HG03175 (cell line): ENCODE measurements at regions not wholly inside any gene's neighbourhood (a gene's known extent, or its start where the extent isn't known, plus 50 kb on each side); places are given as distances from the start of the nearest gene placed in this dataset.
"Not testable (repeated sequence)": the region's sequence is repeated elsewhere in the genome, so short reads cannot be mapped to it uniquely, and the experiment has no call there.

ENCODE experiments used
- ATAC-seq: cut with Tn5 transposase; IDR thresholded peaks from one replicate; pipeline ENCODE4 v1.9.1; 2021; ENCODE audit warnings: mild to moderate bottlenecking, moderate library complexity; ENCODE audit not compliant: unreplicated experiment

DNA sequence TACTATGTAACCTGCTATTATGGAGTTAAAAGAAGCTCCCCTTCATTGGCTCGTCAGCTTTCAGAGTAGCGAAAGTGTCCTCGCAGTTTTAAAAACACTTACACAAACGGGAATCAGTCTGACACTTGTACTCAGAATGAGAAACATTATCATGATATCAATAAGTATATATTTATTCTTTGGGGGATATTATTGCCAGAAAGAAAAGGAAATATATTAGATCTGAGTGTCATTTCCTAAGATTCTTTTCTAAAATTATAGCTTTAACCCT is 584.5 kb downstream of the ZEB2 start:
- no peak for ATAC-seq

DNA sequence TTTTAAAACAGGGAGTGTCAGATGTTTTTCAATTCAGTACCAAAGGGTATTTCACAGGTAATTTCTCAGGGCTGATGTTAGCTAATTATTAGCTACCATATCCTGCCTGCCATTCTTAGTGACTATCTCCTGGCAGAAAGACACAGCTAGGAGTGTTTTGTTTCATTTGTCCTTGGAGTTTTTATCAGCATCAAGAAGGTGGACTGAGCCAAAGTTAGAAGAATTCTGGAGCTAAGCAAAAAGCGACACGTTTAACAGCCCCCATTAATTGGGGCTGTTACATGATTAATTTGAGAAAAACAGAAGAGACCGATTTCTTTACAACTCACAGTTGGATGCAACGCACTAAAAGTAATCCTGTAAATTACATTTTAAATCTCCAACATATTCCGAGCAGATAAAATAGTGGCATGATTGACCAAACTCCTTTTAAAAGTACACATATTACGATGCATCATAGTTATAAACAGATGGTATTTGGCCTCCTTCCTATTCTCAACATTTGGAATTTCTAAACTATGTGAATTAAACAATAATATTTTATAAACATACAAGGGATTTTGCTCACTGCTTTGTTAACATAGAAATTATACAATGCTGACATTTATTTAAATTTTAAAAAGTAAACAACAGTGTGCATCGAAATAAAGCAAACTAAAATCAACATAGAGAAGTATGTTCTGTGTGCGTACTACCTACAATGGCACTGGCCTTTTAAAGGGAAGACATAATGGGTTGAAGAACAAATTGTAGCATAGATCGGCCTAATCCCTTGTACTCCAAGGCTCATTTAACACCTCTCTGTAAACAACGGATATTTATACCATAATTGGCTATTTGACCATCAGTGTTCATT is 585.1 kb downstream of the ZEB2 start:
- peak; percentile 32 for ATAC-seq

DNA sequence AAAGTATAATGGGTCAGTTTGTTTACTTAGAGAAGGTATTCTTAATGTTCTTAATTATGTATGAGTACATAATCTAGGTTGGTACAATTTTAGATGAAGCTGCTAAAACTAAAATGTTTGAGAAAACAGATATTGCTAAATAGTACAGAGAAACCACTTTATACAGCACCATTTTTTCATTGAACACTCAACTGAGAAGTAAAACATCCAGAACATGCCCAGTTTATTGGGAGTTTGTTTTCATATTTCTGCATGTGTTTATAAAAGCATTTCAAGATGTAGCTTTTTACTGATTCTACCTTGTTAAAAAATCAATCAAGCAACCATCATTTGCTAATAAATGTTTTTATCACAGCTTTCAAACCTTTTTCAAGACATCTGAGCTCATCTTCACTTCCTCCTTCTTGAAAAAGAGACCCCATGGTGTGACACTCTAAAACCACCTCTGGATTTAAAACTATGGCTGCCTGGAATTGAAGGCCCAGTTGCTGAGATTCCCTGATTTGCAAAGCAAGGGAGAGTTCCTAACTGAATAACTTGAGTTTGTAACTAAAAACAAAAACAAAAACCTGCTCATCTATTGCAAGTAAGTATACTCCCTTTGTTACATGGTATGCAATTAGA is 585.9 kb downstream of the ZEB2 start:
- ATAC-seq, result no peak

DNA sequence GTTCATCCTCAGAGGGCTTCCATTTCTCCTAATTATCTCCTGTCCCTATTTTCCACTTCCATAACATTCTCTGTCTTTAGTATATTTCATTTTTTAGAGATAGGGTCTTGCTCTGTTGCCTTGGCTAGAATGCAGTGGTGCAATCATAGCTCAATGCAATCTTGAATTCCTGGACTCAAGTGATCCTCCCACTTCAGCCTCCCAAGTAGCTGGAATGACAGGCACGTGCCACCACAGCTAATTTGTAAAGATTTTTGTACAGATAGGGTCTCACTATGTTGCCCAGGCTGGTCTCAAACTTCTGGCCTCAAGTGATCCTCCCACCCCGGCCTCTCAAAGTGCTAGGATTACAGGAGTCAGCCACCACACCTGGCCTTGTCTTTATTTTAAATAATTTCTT is 589.0 kb downstream of the ZEB2 start:
- no peak for ATAC-seq

DNA sequence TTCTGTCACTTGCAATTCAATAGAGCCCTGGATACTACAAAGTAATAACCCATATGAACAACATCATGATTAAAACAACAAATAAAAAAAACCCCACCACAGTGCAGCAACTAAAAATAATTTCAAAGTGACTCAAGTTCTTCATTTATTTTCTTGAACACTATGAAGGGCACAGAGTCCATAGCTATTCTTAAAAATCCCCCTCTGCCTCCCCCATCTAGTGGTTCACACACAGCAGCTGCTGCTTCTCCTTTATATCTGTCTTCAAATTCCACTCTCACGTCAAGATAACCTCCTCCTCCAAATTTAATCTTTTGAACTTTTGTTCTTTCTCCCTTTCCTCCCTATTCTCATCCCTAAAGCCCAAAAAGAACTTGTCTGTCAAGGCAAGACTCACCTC is 591.3 kb downstream of the ZEB2 start:
- no peak for ATAC-seq

DNA sequence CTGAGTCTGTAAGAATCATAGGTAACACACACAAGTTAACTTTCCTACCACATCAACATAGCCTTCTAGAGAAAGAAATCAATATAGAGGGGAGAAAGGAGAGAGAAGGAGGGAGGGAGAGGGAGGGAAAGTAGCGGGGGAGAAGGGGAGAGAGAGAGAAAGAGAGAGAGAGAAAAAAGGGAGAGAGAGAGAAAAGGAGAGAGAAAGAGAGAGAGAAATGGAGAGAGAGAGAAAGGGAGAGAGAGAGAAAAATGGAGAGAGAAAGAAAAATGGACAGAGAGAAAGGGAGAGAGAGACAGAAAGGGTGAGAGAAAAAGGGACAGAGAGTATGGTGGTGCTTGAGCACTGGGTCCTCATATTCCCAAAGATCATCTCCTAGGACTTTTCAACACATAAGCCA is 591.7 kb downstream of the ZEB2 start:
- ATAC-seq, result no peak

DNA sequence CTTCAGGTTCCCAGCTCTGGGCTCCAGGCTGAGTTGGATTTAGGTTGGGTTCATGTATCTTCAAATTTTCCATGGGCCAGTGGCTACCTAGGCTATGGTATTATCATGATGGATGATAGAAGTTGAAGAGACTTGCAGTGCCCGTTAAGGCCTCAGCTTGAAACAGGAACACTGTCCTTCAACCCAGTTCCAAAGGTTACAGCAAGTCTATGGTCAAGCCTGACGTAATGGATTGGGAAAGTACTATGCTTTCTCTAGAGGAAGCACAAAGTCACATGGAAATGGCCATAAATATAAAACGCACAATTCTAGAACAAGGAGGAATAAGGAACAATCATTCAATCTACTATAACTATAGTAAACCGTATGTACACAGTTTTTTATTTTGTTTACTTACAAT is 593.2 kb downstream of the ZEB2 start:
- ATAC-seq, result no peak

DNA sequence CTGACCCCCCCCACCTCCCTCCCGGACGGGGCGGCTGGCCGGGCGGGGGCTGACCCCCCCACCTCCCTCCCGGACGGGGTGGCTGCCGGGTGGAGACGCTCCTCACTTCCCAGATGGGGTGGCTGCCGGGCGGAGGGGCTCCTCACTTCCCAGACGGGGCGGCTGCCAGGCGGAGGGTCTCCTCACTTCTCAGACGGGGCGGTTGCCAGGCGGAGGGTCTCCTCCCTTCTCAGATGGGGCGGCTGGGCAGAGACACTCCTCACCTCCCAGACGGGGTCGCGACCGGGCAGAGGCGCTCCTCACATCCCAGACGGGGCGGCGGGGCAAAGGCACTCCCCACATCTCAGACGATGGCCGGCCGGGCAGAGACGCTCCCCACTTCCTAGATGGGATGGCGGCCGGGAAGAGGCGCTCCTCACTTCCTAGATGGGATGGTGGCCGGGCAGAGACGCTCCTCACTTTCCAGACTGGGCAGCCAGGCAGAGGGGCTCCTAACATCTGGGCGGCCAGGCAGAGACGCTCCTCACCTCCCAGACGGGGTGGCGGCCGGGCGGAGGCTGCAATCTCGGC is 597.6 kb downstream of the ZEB2 start:
- not testable (repeated sequence) for ATAC-seq

DNA sequence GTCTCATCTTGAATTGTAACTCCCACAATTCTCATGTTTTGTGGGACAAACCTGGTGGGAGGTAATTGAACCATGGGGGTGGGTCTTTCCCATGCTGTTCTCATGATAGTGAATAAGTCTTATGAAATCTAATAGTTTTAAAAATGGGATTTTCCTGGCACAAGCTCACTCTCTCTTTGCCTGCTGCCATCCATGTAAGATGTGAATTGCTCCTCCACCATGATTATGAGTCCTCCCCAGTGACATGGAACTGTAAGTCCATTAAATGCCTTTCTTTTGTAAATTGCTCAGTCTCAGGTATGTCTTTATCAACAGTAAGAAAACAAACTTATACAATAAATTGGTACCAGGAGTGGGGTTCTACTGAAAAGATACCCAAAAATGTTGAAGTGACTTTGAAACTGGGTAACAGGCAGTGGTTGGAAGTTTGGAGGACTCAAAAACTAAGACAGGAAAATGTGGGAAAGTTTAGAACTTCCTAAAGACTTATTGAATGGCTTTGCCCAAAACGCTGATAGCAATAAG is 601.4 kb downstream of the ZEB2 start:
- no peak for ATAC-seq

DNA sequence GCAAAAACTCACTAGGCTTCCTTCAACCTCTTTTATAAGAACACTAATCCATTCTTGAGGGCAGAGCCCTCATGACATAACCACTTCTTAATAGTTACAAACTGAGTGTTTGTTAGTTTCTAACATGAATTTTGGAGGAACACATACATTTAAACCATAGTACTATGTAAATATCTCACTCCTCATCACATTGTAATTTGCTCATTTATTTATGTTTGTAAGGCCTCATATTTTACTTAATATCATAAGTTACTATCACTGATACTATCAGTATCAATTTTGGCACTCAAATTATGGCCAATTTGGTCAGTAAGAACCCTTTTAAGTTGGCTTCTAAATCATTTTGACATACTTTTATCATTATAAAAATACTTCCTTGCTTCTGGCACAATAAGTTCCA is 603.1 kb downstream of the ZEB2 start:
- ATAC-seq, result no peak

DNA sequence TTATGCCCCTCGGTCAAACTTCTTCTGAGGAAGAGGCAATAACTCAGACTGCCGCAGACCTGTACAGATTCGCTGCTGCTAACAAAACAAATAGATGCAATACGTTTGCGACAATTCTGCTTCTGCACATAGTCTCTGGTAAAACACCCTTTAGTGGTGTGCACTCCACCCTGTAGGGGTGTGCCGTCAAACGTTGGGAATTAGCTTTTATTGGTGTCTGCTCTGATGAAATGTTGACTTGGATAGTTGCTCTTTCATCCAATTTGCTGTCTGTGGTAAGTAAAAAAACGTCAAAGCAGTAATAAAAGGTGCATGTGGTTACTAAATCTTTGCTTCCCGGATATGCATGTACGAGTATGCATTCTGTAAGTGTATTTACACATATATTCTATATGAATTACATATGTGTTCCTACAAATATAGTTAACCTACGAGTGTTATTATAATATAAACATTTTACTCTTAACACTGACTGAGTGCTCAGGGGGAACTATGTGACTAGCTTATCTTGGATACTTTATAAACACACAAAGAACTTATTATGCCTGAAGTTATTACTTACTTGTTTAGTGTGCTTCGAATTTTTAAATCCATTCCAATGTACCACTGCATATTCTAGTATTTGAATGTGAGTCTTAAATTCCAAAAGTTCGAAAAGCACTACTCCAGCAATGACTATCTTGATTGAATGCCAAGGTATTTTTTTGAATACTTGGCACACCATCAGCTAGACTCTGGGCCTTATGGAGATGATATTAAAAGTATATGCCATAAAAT is 610.2 kb downstream of the ZEB2 start:
- no peak for ATAC-seq

DNA sequence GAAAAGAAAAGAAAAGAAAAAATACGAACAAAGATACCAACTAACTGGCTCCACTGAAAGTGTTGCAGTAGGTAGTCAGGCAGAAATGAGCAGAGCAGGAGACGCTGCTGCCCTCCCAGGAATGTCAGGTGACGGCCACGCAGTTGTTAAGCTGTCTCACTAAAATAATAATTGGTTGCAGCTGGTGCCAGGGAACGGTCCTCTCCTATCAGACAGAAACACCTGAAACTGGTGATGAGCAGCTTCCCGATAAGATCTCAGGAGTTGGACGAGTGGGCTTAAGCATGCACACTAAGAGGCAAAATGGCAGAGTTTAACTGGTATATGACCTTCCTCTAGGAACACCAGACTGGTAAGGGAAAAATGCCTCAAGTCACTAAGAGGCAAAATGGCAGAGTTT is 611.1 kb downstream of the ZEB2 start:
- no peak for ATAC-seq

DNA sequence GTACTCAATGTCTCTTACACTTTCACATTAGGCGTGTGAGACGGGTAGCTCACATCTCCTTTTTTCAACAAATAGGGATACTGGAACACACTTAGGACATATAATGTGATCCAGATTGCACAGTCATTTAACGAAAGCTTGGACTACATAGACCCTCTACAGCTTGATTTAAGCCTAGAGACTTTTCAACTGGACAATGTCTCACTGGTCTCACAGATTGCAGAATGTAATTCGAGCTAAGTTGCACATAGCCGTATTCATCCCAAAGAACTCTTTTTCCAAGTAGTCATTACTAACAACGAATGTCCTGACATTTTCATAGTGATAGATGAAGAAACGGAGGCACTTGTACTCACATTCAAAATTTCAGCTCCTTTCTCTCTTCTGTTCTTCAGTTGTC is 612.1 kb downstream of the ZEB2 start:
- no peak for ATAC-seq

DNA sequence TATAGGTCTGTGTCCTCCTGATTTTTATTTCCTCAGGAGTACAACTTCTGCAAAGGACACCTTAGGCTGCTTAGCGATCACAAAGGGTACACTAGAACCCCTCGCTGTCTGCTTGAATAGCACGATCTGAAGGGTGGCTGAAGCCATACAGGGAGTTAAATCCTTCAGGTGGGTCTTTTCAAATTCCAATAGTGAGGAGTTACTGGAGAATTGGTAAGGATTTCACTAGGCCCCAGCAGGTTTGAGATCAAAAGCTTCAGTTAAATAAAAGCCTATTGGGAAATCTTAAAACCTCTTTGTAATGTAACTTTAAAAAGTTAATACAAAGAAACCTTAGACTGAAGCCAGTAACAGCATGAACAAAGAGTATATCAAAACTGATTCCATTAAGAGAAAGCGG is 613.1 kb downstream of the ZEB2 start:
- no peak for ATAC-seq

DNA sequence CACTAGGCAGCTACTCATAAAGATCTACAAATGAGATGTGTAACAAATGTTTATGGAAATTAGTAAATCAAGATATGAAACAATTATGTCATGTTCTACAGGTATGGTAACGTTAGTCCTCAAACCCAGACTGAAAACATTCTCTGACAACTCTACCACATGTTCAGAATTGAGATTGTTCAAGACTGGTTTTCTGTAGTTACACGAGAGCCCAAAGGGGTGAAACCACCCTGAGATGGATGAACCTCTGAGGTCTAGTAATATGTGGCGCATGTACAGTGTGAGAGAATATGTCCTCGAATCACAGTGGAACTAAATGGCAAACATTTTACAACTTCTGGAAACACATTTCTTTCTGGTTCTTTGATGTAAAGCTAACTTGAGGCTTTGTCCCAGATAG is 614.3 kb downstream of the ZEB2 start:
- ATAC-seq, result no peak

DNA sequence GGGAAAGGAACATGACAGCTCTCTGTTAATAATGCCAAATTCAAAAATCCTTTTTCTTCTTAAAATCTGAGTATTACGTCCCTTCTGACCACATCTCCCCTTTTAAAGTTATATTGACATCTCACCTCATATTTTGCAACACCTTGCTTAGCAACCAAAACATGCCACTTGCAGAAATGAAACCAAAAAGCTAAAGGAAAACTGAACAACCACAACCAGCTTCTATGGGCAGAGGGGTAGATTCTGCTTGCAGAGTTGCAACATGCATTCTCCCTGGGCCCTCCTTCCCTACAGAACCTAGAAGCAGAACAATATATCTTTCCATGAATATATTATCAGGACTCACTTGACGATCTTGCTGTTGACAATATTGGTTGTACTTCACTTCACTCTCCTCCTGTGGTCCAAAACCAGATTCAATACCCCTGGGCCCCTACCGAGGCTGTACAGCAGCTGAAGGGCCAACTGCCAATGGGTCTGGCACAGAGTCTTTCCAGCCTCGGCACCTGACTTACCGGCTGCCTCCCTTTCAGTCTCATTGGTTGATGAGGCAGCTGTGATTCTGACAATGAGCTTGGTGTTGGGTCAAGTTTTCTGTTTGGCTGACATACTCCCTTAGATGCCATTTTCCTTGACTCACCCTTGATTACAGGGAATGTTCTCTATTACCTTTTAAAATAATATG is 616.6 kb downstream of the ZEB2 start:
- ATAC-seq, result peak; percentile 54

DNA sequence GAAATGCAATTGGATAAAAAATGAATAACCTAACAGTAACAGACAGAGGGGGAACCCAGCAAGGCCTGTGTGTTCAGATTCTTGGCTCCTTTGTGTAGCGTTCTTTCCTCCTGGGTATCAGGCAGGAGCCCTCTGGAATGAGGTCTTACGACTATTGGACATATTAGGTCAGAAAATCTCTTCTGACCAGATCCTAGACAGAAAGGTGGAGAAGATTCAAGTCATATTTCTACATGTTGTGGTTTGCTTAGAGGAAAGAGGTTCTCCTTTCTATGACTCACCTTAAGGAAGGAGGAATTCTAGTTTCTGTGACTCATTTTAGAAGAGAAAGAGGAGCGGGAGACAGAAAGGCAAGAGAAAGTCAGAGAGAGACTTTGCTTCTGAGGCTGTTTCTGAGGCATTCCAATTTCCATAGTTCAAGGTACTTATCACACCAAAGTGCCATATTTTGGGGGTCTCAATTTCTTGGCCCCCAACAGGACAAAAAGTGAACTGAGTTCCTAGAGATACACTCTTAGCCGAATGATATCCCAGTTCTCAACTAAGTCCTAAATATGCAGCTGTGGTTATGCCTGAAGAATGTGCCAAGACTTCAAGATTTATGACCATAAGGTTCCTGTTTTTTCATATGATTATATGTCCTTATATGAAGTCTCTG is 618.6 kb downstream of the ZEB2 start:
- ATAC-seq, result peak; percentile 75

DNA sequence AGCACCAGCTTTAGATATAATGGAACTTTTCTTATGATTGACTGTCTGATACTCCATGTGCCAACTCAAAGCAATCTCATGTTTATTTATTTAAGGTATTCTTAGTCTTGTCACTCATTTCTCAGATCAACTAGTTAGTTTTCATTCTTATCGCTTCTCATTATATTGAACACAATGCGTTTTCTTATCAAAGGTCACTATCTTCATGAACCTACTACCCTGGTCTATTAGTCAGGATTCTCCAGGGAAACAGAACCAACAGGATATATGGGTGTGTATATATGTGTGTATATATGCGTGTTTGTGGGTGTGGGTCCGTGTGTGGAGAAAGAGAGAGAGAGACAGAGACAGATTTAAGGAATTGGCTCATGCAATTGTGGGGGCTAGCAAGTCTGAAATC is 619.9 kb downstream of the ZEB2 start:
- ATAC-seq, result no peak

DNA sequence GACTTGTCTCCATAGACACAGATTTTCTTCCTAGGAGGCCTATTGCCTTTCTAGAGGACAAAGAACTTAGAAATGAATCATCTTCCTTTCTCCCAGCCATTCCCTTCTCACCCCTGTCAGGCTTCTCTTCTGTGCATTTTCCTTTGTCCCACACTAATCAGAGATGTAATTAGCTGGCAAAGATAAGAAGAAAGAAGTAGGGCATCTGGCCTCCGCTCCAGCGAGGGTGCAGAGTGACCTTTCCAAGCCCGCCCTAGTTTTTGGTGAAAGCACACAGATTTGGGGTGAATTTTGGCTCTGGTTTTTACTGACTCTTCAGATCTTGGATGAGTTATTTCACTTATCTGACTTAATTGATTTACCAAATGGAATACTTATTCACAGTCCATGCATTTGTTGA is 626.5 kb downstream of the ZEB2 start:
- no peak for ATAC-seq

DNA sequence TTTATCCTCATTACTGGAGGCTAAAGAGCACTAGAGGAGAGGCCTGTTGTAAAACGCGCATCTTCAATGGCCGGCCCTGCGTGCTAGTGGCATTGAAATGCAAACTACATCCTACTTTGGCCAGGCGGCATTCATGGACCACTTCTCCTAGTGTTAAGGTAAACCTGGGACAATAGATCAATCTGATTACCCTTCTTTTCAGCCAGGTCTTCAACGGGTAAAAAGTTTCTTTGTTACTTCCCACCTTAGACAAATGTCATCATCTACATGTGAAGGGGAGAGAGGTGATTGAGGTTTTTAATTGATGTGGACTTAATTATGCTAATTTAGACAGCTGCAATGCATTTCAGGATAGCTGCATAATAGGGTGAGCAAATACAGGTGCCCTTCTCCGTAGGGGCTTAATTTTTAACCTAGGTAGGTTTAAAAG is 628.0 kb downstream of the ZEB2 start:
- ATAC-seq, result no peak
